Cardiac muscle cell (in vitro differentiated cells and primary cell): ENCODE measurements at regions not wholly inside any gene's neighbourhood (a gene's known extent, or its start where the extent isn't known, plus 50 kb on each side); places are given as distances from the start of the nearest gene placed in this dataset.
"Not testable (repeated sequence)": the region's sequence is repeated elsewhere in the genome, so short reads cannot be mapped to it uniquely, and the experiment has no call there.

Experiments used
- DNase-seq, 2 donors: peaks; one replicate each; pipeline versions ENCODE4 v3.0.0 to v3.0.0-alpha.2; 2010 to 2017; ENCODE audit warnings: low read depth in 1 of 2, low spot score in 1 of 2
- H3K27ac ChIP-seq: fragments of 200-600 bp; sonication (generic); 2 replicates; pipeline ENCODE4 v1.5.1; 2016
- H3K27me3 ChIP-seq: fragments of 200-600 bp; sonication (generic); 2 replicates; pipeline ENCODE4 v1.6.0; 2016; ENCODE audit warnings: control low read depth
- H3K36me3 ChIP-seq: fragments of 200-600 bp; sonication (generic); 2 replicates; pipeline ENCODE4 v1.5.1; 2016; ENCODE audit warnings: control low read depth
- H3K4me1 ChIP-seq: fragments of 200-600 bp; sonication (generic); 2 replicates; pipeline ENCODE4 v1.8.1; 2017; ENCODE audit warnings: low read depth, mild to moderate bottlenecking, mixed run types
- H3K4me3 ChIP-seq: fragments of 200-600 bp; sonication (generic); 2 replicates; pipeline ENCODE4 v1.5.1; 2016; ENCODE audit warnings: mild to moderate bottlenecking
- H3K9me3 ChIP-seq: fragments of 200-600 bp; sonication (generic); 2 replicates; pipeline ENCODE4 v1.5.1; 2017; ENCODE audit warnings: low read depth, mild to moderate bottlenecking, control low read depth
- TF ChIP-seq, protein P1 (sequence below): IDR thresholded peaks from 2 replicates; pipeline ENCODE4 v1.5.1; 2012; ENCODE audit warnings: low read depth, mild to moderate bottlenecking, low read length

DNA sequence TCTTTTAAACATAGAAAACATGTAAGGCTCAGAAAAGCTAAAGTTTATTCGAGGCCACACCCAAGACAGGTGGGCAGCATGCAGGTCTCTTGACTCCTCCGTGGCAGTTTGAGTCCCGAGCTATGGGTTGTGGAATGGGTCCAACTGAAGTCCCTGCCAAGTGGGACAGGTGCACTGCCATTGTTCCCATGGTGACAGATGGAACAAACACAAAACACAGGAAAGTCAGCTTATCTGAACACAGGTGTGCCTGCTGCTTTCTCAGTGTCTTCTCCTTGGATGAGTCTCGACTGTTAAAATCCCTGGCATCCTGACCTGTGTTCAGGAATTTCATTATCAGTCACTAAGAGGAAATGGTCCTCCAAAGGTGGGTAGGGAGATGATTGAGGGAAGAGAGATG is 99.0 kb upstream of the RAB4A start:
- Histone ChIP-seq H3K27ac (no peak overlapping the region), H3K27me3 (no peaks in the 10 kb centered on the region), H3K9me3 (no peaks in the 10 kb centered on the region), H3K36me3 (no peaks in the 10 kb centered on the region), H3K4me3 (no peak overlapping the region), H3K4me1 (peaks cover 6% of the 10 kb centered on the region)
- TF ChIP-seq, protein P1, sequence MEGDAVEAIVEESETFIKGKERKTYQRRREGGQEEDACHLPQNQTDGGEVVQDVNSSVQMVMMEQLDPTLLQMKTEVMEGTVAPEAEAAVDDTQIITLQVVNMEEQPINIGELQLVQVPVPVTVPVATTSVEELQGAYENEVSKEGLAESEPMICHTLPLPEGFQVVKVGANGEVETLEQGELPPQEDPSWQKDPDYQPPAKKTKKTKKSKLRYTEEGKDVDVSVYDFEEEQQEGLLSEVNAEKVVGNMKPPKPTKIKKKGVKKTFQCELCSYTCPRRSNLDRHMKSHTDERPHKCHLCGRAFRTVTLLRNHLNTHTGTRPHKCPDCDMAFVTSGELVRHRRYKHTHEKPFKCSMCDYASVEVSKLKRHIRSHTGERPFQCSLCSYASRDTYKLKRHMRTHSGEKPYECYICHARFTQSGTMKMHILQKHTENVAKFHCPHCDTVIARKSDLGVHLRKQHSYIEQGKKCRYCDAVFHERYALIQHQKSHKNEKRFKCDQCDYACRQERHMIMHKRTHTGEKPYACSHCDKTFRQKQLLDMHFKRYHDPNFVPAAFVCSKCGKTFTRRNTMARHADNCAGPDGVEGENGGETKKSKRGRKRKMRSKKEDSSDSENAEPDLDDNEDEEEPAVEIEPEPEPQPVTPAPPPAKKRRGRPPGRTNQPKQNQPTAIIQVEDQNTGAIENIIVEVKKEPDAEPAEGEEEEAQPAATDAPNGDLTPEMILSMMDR, result no peak
- DNase-seq, result no peak

DNA sequence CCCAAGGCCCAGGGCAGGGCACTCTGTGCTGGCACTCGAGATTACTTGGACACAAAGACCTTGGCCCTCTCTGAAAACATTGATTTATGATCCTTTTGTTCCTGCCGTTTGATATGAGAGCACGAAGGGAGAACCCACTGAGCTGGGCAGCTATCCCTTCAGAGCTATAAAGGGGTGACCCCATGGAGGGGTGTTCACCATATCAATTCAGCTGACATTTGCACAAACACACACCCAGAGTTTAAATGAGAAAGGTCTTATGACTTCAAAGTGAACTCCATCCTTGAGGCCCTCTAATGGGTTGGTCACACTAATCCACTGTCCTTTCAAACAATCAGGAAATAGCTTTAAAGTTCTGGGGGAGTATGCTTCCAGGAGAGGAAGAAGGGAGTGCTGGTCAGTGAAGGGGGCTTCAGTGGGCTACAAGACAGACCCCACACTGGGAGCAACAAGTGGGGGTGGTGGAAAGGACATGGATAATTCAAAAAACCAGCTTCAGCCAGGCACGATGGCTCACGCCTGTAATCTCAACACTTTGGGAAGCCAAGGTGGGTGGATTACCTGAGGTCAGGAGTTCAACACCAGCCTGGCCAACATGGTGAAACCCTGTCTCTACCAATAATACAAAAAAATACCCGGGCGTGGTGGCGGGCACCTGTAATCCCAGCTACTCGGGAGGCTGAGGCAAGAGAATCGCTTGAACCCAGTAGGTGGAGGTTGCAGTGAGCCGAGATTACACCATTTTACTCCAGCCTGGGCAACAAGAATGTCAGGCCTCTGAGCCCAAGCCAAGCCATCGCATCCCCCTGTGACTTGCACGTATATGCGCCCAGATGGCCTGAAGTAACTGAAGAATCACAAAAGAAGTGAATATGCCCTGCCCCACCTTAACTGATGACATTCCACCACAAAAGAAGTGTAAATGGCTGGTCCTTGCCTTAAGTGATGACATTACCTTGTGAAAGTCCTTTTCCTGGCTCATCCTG is 97.1 kb upstream of the RAB4A start:
- H3K27me3 ChIP-seq, H3K9me3 ChIP-seq, H3K4me1 ChIP-seq, H3K4me3 ChIP-seq, H3K36me3 ChIP-seq, H3K27ac ChIP-seq, DNase-seq: not testable (repeated sequence)

DNA sequence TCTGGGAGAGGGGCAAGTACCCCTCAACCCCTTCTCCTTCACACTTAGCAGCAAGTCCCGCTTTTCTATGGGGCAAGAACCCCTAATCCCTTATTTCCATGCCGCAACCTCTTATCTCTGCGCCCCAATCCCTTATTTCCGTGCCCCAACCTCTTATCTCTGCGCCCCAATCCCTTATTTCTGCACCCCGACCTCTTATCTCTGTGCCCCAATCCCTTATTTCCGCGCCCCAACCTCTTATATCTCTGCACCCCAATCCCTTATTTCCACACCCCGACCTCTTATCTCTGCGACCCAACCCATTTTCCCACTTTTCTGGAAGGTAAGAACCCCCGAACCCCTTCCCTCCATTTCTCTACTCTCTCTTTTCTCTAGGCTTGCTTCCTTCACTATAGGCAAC is 95.6 kb upstream of the RAB4A start:
- not testable (repeated sequence) for H3K4me1 ChIP-seq, H3K9me3 ChIP-seq, DNase-seq, H3K27me3 ChIP-seq, H3K36me3 ChIP-seq, H3K4me3 ChIP-seq, H3K27ac ChIP-seq

DNA sequence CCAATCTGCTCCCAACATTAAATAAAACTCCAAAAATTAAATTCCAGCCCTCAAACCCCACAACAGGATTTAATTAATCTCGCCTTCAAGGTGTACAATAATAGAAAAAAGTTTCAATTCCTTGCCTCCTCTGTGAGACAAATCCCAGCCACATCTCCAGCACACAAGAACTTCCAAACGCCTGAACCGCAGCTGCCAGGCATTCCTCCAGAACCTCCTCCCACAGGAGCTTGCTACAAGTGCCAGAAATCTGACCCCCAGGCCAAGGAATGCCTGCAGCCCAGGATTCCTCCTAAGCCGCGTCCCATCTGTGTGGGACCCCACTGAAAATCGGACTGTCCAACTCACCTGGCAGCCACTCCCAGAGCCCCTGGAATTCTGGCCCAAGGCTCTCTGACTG is 94.5 kb upstream of the RAB4A start:
- H3K27me3 ChIP-seq, H3K4me1 ChIP-seq, H3K36me3 ChIP-seq, H3K27ac ChIP-seq, H3K9me3 ChIP-seq, H3K4me3 ChIP-seq: not testable (repeated sequence)
- peak in 1 of 2 donors; percentile 62 for DNase-seq

DNA sequence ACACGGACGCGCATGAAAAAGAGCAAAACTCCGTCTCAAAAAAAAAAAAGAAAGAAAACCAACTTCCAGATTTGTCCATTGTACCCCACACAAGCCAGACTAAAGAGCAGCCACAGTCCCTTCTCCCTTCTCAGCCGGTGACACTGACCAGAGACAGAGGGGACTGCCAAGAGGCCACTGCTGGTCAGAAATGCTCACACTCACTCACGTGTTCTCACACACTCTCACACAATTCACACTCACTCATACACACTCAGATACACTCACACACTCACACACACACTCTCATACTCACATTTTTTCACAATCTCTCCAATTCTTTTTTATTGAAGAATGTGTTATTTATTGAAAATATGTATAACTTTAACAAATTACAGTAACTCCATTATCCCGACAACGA is 90.8 kb upstream of the RAB4A start:
- Histone ChIP-seq H3K4me3 (no peak overlapping the region), H3K36me3 (no peaks in the 10 kb centered on the region), H3K9me3 (no peaks in the 10 kb centered on the region)

DNA sequence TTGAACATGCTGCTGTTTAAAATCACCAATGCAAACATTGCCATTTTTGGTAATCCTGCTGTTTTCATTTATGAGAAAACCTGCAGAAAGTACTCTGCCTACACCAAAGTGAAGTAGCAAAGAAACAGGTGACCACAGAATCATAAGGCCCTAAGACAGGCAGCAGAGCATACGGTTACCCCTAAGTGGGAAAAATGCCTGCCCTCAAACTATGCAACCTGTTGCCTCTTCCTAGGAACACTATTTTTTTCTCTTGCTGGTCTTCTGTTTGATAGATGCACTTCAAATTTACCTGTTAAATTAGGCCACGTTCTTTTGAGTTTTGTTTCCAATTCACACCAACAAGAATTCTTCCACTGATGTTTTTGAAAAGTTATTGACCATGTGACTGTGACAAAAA is 89.5 kb upstream of the RAB4A start:
- H3K9me3 ChIP-seq, result no peaks in the 10 kb centered on the region
- H3K4me3 ChIP-seq, result no peak overlapping the region
- H3K27ac ChIP-seq, result no peak overlapping the region
- H3K4me1 ChIP-seq, result peaks cover 2% of the 10 kb centered on the region
- no peak for DNase-seq
- TF ChIP-seq, protein P1, result no peak
- no peaks in the 10 kb centered on the region for H3K27me3 ChIP-seq
- H3K36me3 ChIP-seq, result no peaks in the 10 kb centered on the region

More for the DNA sequence above, 90.8 kb upstream of the RAB4A start:
- DNase-seq, result no peak
- Histone ChIP-seq H3K27ac (no peak overlapping the region), H3K4me1 (peaks cover 6% of the 10 kb centered on the region), H3K27me3 (no peaks in the 10 kb centered on the region)
- TF ChIP-seq, protein P1, result no peak

DNA sequence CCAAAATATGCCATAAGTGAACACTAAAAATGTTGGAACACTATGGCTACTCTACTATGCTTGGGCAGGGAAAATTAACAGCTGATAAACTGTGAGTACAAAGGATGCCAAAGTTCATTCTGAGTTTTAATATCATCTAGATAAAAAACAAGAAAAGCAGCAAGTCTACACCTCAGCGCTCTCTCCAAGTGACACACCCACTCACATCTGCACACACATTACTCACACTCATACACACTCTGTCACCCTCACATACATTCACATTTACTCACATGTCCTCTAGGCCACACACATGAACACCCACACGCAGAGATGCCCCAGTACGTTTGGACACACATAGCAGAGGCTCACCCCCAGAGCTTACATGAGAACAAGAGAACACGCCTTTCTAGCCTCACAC is 87.3 kb upstream of the RAB4A start:
- no peaks in the 10 kb centered on the region for H3K27me3 ChIP-seq
- no peak overlapping the region for H3K4me3 ChIP-seq
- no peak overlapping the region for H3K27ac ChIP-seq
- H3K4me1 ChIP-seq, result no peaks in the 10 kb centered on the region
- no peaks in the 10 kb centered on the region for H3K36me3 ChIP-seq
- H3K9me3 ChIP-seq, result no peaks in the 10 kb centered on the region
- TF ChIP-seq, protein P1, result no peak
- DNase-seq, result no peak
